ENCODE measurements at regions not wholly inside any gene's neighbourhood (a gene's known extent, or its start where the extent isn't known, plus 50 kb on each side); places are given as distances from the start of the nearest gene placed in this dataset.

DNA sequence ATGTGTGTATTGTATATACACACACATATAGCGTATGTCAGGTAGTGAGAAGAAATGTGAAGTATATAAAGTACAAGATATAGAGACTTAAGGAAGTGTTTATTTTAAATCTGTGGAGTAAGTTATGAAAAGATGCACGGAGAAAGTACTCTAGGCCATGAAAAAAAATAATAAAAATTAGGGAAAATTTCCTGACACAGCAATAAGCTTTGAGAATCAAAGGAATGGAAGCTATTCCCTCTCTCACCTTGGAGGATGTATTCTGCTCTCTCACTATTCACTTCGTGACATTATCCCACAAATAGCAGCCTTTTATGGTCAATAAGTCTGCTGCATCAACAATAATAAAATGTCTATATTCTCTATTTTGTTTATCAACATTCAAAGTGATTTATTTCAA is 700.4 kb upstream of the RGS18 start:
- TF ChIP-seq POLR2AphosphoS5 (IDR thresholded peaks at IDR 0.05; ENCODE audit: low read length) = no peak
- TF ChIP-seq POLR2AphosphoS2 (IDR thresholded peaks at IDR 0.05; ENCODE audit: low read depth, low read length) = no peak
- TF ChIP-seq, protein P1, sequence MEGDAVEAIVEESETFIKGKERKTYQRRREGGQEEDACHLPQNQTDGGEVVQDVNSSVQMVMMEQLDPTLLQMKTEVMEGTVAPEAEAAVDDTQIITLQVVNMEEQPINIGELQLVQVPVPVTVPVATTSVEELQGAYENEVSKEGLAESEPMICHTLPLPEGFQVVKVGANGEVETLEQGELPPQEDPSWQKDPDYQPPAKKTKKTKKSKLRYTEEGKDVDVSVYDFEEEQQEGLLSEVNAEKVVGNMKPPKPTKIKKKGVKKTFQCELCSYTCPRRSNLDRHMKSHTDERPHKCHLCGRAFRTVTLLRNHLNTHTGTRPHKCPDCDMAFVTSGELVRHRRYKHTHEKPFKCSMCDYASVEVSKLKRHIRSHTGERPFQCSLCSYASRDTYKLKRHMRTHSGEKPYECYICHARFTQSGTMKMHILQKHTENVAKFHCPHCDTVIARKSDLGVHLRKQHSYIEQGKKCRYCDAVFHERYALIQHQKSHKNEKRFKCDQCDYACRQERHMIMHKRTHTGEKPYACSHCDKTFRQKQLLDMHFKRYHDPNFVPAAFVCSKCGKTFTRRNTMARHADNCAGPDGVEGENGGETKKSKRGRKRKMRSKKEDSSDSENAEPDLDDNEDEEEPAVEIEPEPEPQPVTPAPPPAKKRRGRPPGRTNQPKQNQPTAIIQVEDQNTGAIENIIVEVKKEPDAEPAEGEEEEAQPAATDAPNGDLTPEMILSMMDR (IDR thresholded peaks at IDR 0.05 in 2 of 3, conservative IDR thresholded peaks at IDR 0.05 in 1 of 3; ENCODE audit: control insufficient read depth in 2 of 3, extremely low read depth in 1 of 3, insufficient read depth in 1 of 3, low read depth in 3 of 3, low read length in 3 of 3) = no peak
- no peak for TF ChIP-seq EZH2 (IDR thresholded peaks at IDR 0.05; ENCODE audit: borderline replicate concordance, control insufficient read depth, low read depth, low read length)
- TF ChIP-seq, protein P2, sequence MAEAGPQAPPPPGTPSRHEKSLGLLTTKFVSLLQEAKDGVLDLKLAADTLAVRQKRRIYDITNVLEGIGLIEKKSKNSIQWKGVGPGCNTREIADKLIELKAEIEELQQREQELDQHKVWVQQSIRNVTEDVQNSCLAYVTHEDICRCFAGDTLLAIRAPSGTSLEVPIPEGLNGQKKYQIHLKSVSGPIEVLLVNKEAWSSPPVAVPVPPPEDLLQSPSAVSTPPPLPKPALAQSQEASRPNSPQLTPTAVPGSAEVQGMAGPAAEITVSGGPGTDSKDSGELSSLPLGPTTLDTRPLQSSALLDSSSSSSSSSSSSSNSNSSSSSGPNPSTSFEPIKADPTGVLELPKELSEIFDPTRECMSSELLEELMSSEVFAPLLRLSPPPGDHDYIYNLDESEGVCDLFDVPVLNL (IDR thresholded peaks at IDR 0.05; ENCODE audit: low read depth, low read length) = no peak
- TF ChIP-seq NRF1 (conservative IDR thresholded peaks at IDR 0.05; ENCODE audit: low read depth, low read length) = no peak
- TF ChIP-seq, protein P3, sequence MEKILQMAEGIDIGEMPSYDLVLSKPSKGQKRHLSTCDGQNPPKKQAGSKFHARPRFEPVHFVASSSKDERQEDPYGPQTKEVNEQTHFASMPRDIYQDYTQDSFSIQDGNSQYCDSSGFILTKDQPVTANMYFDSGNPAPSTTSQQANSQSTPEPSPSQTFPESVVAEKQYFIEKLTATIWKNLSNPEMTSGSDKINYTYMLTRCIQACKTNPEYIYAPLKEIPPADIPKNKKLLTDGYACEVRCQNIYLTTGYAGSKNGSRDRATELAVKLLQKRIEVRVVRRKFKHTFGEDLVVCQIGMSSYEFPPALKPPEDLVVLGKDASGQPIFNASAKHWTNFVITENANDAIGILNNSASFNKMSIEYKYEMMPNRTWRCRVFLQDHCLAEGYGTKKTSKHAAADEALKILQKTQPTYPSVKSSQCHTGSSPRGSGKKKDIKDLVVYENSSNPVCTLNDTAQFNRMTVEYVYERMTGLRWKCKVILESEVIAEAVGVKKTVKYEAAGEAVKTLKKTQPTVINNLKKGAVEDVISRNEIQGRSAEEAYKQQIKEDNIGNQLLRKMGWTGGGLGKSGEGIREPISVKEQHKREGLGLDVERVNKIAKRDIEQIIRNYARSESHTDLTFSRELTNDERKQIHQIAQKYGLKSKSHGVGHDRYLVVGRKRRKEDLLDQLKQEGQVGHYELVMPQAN (conservative IDR thresholded peaks at IDR 0.05) = no peak
- TF ChIP-seq RBBP5 (conservative IDR thresholded peaks at IDR 0.05) = no peak
- no peak for TF ChIP-seq KDM1A (IDR thresholded peaks at IDR 0.05; ENCODE audit: borderline replicate concordance)
- TF ChIP-seq SRF (IDR thresholded peaks at IDR 0.05; ENCODE audit: low read depth in 2 of 2, low read length in 2 of 2) = no peak

Data from GM12878 (cell line).